ENCODE measurements at regions not wholly inside any gene's neighbourhood (a gene's known extent, or its start where the extent isn't known, plus 50 kb on each side); places are given as distances from the start of the nearest gene placed in this dataset.

DNA sequence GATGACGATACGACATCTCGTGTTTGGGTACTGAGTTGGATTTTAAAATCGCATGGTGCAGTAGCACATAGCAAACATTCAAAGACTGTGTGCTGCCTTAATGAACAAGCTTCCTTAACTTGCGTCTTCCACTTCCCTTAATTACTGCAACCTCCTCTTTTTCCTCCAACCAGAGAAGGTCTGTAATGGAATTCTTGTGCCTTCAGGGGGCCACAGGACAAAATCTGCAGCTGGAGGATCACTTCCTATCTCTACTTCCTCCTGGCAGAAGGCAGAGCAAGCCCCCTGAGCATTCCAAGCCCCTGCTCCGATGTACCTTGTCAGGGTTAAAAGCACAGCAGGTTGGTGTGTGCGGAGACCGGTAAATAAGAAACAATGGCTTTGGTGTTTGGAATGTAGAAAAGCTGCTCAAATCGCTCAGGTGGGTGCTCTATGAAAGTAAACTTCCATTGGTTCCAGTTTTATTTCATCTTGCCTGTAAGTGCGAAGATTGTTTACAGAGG is 151.3 kb upstream of the UQCRFS1 start:
- no peak for DNase-seq (ENCODE audit: low read depth, low spot score)
- Histone ChIP-seq H3K4me2 (ENCODE audit: control insufficient read depth, extremely low read depth, insufficient read depth, low read depth, low read length) (no peak overlapping the region), H2AFZ (ENCODE audit: control insufficient read depth, low read length) (no peak overlapping the region), H3K27ac (ENCODE audit: control insufficient read depth, insufficient read depth, low read length) (no peak overlapping the region), H3K79me2 (ENCODE audit: control insufficient read depth, insufficient read depth, low read length) (no peaks in the 10 kb centered on the region), H3K27me3 (ENCODE audit: control insufficient read depth, extremely low read depth, insufficient read depth, low read length) (no peaks in the 10 kb centered on the region), H3K9me1 (ENCODE audit: control insufficient read depth, extremely low read depth, insufficient read depth, low read length) (no peaks in the 10 kb centered on the region), H4K20me1 (ENCODE audit: control insufficient read depth, extremely low read depth, insufficient read depth, low read length) (no peaks in the 10 kb centered on the region), H3K36me3 (ENCODE audit: control insufficient read depth in 2 of 2, extremely low read depth in 1 of 2, insufficient read depth in 2 of 2, low read length in 2 of 2) (no peaks in the 10 kb centered on the region), H3K4me1 (ENCODE audit: control insufficient read depth, extremely low read depth, insufficient read depth, low read length) (no peaks in the 10 kb centered on the region), H3K4me3 (ENCODE audit: control insufficient read depth in 2 of 3, extremely low read depth in 1 of 3, insufficient read depth in 2 of 3, low read depth in 1 of 3, low read length in 3 of 3) (no peak overlapping the region), H3K9me3 (ENCODE audit: control insufficient read depth, low read depth, low read length) (no peaks in the 10 kb centered on the region), H3K9ac (ENCODE audit: control insufficient read depth, extremely low read depth, insufficient read depth, low read length) (no peak overlapping the region)
- dilution Hi-C loops (cut with MboI; ENCODE audit: extremely low pct_ligation_motif_present, low sequenced_read_pairs), result no loop called here
- no peak for TF ChIP-seq EZH2 (IDR thresholded peaks at IDR 0.05; ENCODE audit: low read length)
- TF ChIP-seq, protein P1, sequence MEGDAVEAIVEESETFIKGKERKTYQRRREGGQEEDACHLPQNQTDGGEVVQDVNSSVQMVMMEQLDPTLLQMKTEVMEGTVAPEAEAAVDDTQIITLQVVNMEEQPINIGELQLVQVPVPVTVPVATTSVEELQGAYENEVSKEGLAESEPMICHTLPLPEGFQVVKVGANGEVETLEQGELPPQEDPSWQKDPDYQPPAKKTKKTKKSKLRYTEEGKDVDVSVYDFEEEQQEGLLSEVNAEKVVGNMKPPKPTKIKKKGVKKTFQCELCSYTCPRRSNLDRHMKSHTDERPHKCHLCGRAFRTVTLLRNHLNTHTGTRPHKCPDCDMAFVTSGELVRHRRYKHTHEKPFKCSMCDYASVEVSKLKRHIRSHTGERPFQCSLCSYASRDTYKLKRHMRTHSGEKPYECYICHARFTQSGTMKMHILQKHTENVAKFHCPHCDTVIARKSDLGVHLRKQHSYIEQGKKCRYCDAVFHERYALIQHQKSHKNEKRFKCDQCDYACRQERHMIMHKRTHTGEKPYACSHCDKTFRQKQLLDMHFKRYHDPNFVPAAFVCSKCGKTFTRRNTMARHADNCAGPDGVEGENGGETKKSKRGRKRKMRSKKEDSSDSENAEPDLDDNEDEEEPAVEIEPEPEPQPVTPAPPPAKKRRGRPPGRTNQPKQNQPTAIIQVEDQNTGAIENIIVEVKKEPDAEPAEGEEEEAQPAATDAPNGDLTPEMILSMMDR (optimal IDR thresholded peaks at IDR 0.05 in 1 of 3, IDR thresholded peaks at IDR 0.05 in 1 of 3, conservative IDR thresholded peaks at IDR 0.05 in 1 of 3; ENCODE audit: extremely low read depth in 1 of 3, insufficient read depth in 2 of 3, low read length in 3 of 3), result no peak
- no peak for FAIRE-seq

- Histone ChIP-seq H3K79me2 (ENCODE audit: control insufficient read depth, insufficient read depth, low read length) (no peaks in the 10 kb centered on the region), H3K9ac (ENCODE audit: control insufficient read depth, extremely low read depth, insufficient read depth, low read length) (no peak overlapping the region), H2AFZ (ENCODE audit: control insufficient read depth, low read length) (no peak overlapping the region), H3K4me1 (ENCODE audit: control insufficient read depth, extremely low read depth, insufficient read depth, low read length) (no peaks in the 10 kb centered on the region), H3K9me1 (ENCODE audit: control insufficient read depth, extremely low read depth, insufficient read depth, low read length) (no peaks in the 10 kb centered on the region), H3K36me3 (ENCODE audit: control insufficient read depth in 2 of 2, extremely low read depth in 1 of 2, insufficient read depth in 2 of 2, low read length in 2 of 2) (no peaks in the 10 kb centered on the region), H3K4me2 (ENCODE audit: control insufficient read depth, extremely low read depth, insufficient read depth, low read depth, low read length) (no peak overlapping the region), H3K4me3 (ENCODE audit: control insufficient read depth in 2 of 3, extremely low read depth in 1 of 3, insufficient read depth in 2 of 3, low read depth in 1 of 3, low read length in 3 of 3) (no peak overlapping the region), H3K27me3 (ENCODE audit: control insufficient read depth, extremely low read depth, insufficient read depth, low read length) (no peaks in the 10 kb centered on the region), H3K27ac (ENCODE audit: control insufficient read depth, insufficient read depth, low read length) (no peak overlapping the region), H4K20me1 (ENCODE audit: control insufficient read depth, extremely low read depth, insufficient read depth, low read length) (no peaks in the 10 kb centered on the region), H3K9me3 (ENCODE audit: control insufficient read depth, low read depth, low read length) (no peaks in the 10 kb centered on the region)
- no peak for FAIRE-seq
- dilution Hi-C loops (cut with MboI; ENCODE audit: extremely low pct_ligation_motif_present, low sequenced_read_pairs), result no loop called here
- TF ChIP-seq, protein P1 (optimal IDR thresholded peaks at IDR 0.05 in 1 of 3, IDR thresholded peaks at IDR 0.05 in 1 of 3, conservative IDR thresholded peaks at IDR 0.05 in 1 of 3; ENCODE audit: extremely low read depth in 1 of 3, insufficient read depth in 2 of 3, low read length in 3 of 3), result no peak
- no peak for TF ChIP-seq EZH2 (IDR thresholded peaks at IDR 0.05; ENCODE audit: low read length)
- DNase-seq (ENCODE audit: low read depth, low spot score), result no peak
Measured at GRCh38 chr19:29364999-29365398, 152.0 kb upstream of the UQCRFS1 start.

All from keratinocyte (primary cell).